Smooth muscle cell (in vitro differentiated cells): ENCODE measurements at regions not wholly inside any gene's neighbourhood (a gene's known extent, or its start where the extent isn't known, plus 50 kb on each side); places are given as distances from the start of the nearest gene placed in this dataset.

Source experiments
- DNase-seq: peaks from one replicate; lab custom pipeline; 2025; ENCODE audit not compliant: unreplicated experiment; lab: John Stamatoyannopoulos, UW
- H2AFZ ChIP-seq: fragments of 200-600 bp; sonication (generic); 2 replicates; pipeline ENCODE4 v1.6.0; 2016; ENCODE audit warnings: antibody characterized with exemption, low read depth, mild to moderate bottlenecking
- H3F3A ChIP-seq: fragments of 200-600 bp; sonication (generic); 2 replicates; pipeline ENCODE4 v1.6.0; 2017; ENCODE audit warnings: antibody characterized with exemption, low read depth
- H3K27ac ChIP-seq: fragments of 200-600 bp; sonication (generic); 2 replicates; pipeline ENCODE4 v1.5.1; 2016; ENCODE audit warnings: low read depth, mild to moderate bottlenecking
- H3K27me3 ChIP-seq: fragments of 200-600 bp; sonication (generic); 2 replicates; pipeline ENCODE4 v1.6.1; 2016; ENCODE audit warnings: low read depth, mild to moderate bottlenecking
- H3K36me3 ChIP-seq: fragments of 200-600 bp; sonication (generic); 2 replicates; pipeline ENCODE4 v1.5.1; 2016; ENCODE audit warnings: low read depth
- H3K4me1 ChIP-seq: fragments of 200-600 bp; sonication (generic); 2 replicates; pipeline ENCODE4 v1.5.1; 2016; ENCODE audit warnings: low read depth
- H3K4me2 ChIP-seq: fragments of 200-600 bp; sonication (generic); 2 replicates; pipeline ENCODE4 v1.6.0; 2016; ENCODE audit warnings: mild to moderate bottlenecking
- H3K4me3 ChIP-seq: fragments of 200-600 bp; sonication (generic); 2 replicates; pipeline ENCODE4 v1.5.1; 2016; ENCODE audit warnings: mild to moderate bottlenecking
- H3K79me2 ChIP-seq: fragments of 200-600 bp; sonication (generic); 2 replicates; pipeline ENCODE4 v1.6.0; 2016; ENCODE audit warnings: low read depth, mild to moderate bottlenecking
- H3K9ac ChIP-seq: fragments of 200-600 bp; sonication (generic); 2 replicates; pipeline ENCODE4 v1.6.0; 2016; ENCODE audit warnings: low read depth
- H3K9me3 ChIP-seq: fragments of 200-600 bp; sonication (generic); replicated peaks from 2 replicates; pipeline ENCODE4 v1.5.1; 2016; ENCODE audit warnings: low read depth
- H4K20me1 ChIP-seq: fragments of 200-600 bp; sonication (generic); 2 replicates; pipeline ENCODE4 v1.6.0; 2016; ENCODE audit warnings: low read depth
- WGBS: methylation state at CpG from one replicate; pipeline ENCODE4 v1.1.7; 2016; ENCODE audit warnings: low lambda C conversion rate; 5-methylcytosine and 5-hydroxymethylcytosine counted together
- TF ChIP-seq, protein P1 (sequence below): fragments of 200-600 bp; sonication (generic); IDR thresholded peaks from 2 replicates; pipeline ENCODE4 v1.5.1; 2017; ENCODE audit warnings: borderline replicate concordance, mild to moderate bottlenecking, antibody characterized with exemption; ENCODE audit not compliant: insufficient read depth, poor library complexity, severe bottlenecking

DNA sequence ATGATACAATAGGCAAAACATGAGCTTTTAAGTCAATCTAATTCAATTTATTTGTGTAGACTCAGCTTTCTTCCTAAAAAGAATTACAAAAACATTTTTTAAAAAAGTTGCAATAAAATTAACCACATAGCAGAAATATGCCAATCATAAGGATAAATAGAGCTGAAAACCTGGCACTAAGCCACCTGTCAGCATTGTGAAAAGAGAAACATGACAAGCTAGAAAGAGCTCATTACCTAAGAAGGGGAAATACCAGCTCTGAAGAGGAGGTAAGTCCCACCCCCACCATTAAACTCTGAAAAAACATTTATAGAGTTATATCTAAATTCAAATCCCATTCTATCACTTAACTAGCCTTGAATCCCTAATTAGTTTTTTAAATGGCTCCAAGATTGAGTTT lies 372.9 kb downstream of the OSTF1 start:
- H3K27me3 ChIP-seq = peaks cover 14% of the 10 kb centered on the region
- no peaks in the 10 kb centered on the region for H3K9me3 ChIP-seq
- H3K27ac ChIP-seq = no peak overlapping the region
- no peak overlapping the region for H3K9ac ChIP-seq
- H3K36me3 ChIP-seq = no peaks in the 10 kb centered on the region
- DNase-seq = no peak
- H3F3A ChIP-seq = no peaks in the 10 kb centered on the region
- H2AFZ ChIP-seq = no peak overlapping the region
- H3K4me1 ChIP-seq = no peaks in the 10 kb centered on the region
- no peak overlapping the region for H3K4me3 ChIP-seq
- H3K79me2 ChIP-seq = no peaks in the 10 kb centered on the region
- H4K20me1 ChIP-seq = no peaks in the 10 kb centered on the region
- H3K4me2 ChIP-seq = no peak overlapping the region
- TF ChIP-seq, protein P1, sequence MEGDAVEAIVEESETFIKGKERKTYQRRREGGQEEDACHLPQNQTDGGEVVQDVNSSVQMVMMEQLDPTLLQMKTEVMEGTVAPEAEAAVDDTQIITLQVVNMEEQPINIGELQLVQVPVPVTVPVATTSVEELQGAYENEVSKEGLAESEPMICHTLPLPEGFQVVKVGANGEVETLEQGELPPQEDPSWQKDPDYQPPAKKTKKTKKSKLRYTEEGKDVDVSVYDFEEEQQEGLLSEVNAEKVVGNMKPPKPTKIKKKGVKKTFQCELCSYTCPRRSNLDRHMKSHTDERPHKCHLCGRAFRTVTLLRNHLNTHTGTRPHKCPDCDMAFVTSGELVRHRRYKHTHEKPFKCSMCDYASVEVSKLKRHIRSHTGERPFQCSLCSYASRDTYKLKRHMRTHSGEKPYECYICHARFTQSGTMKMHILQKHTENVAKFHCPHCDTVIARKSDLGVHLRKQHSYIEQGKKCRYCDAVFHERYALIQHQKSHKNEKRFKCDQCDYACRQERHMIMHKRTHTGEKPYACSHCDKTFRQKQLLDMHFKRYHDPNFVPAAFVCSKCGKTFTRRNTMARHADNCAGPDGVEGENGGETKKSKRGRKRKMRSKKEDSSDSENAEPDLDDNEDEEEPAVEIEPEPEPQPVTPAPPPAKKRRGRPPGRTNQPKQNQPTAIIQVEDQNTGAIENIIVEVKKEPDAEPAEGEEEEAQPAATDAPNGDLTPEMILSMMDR = no peak

- Histone ChIP-seq H3K4me1 (no peaks in the 10 kb centered on the region), H3K4me3 (no peak overlapping the region), H4K20me1 (no peaks in the 10 kb centered on the region), H3K4me2 (no peak overlapping the region), H3K79me2 (no peaks in the 10 kb centered on the region), H3K9ac (no peak overlapping the region), H3K27ac (no peak overlapping the region), H3K27me3 (peaks cover 14% of the 10 kb centered on the region), H3K9me3 (no peaks in the 10 kb centered on the region), H3K36me3 (no peaks in the 10 kb centered on the region), H2AFZ (no peak overlapping the region), H3F3A (no peaks in the 10 kb centered on the region)
- TF ChIP-seq, protein P1 = no peak
- no peak for DNase-seq
- WGBS = 91% methylated on average over 1 of the region's 1 CpG
Measured at GRCh38 chr9:75462866-75463265, 374.6 kb downstream of the OSTF1 start.

- H3K27ac ChIP-seq = no peak overlapping the region
- H3F3A ChIP-seq = no peaks in the 10 kb centered on the region
- no peak overlapping the region for H3K4me2 ChIP-seq
- H3K4me3 ChIP-seq = no peak overlapping the region
- H3K9me3 ChIP-seq = no peaks in the 10 kb centered on the region
- no peaks in the 10 kb centered on the region for H3K79me2 ChIP-seq
- H3K27me3 ChIP-seq = peaks cover 14% of the 10 kb centered on the region
- TF ChIP-seq, protein P1 = no peak
- H3K9ac ChIP-seq = no peak overlapping the region
- no peaks in the 10 kb centered on the region for H3K4me1 ChIP-seq
- no peaks in the 10 kb centered on the region for H4K20me1 ChIP-seq
- H3K36me3 ChIP-seq = no peaks in the 10 kb centered on the region
- no peak overlapping the region for H2AFZ ChIP-seq
- DNase-seq = no peak
Measured at GRCh38 chr9:75463871-75464270, 375.6 kb downstream of the OSTF1 start.

- TF ChIP-seq, protein P1 = no peak
Measured at GRCh38 chr9:75464726-75465125, 376.4 kb downstream of the OSTF1 start.

More at GRCh38 chr9:75464726-75465125, 376.4 kb downstream of the OSTF1 start:
- no peak overlapping the region for H3K9ac ChIP-seq
- no peaks in the 10 kb centered on the region for H3F3A ChIP-seq
- H3K36me3 ChIP-seq = no peaks in the 10 kb centered on the region
- peaks cover 18% of the 10 kb centered on the region for H3K27me3 ChIP-seq
- H3K9me3 ChIP-seq = no peaks in the 10 kb centered on the region
- H2AFZ ChIP-seq = no peak overlapping the region
- WGBS = 84% methylated on average over 4 of the region's 4 CpGs
- H4K20me1 ChIP-seq = no peaks in the 10 kb centered on the region
- no peaks in the 10 kb centered on the region for H3K4me1 ChIP-seq
- no peak overlapping the region for H3K27ac ChIP-seq
- H3K4me3 ChIP-seq = no peak overlapping the region
- H3K79me2 ChIP-seq = no peaks in the 10 kb centered on the region
- H3K4me2 ChIP-seq = no peak overlapping the region
- DNase-seq = no peak
